ENCODE measurements at regions not wholly inside any gene's neighbourhood (a gene's known extent, or its start where the extent isn't known, plus 50 kb on each side); places are given as distances from the start of the nearest gene placed in this dataset.

GRCh38 chr4:153126137-153126536 is 78.1 kb upstream of the TRIM2 start:
- TF ChIP-seq POLR2A (IDR thresholded peaks at IDR 0.05) (no peak), CTCF (IDR thresholded peaks at IDR 0.05) (no peak), EP300 (IDR thresholded peaks at IDR 0.05) (no peak)

Data from tibial nerve (tissue), 4 donors.